Lower lobe of right lung (tissue), 2 donors: ENCODE measurements at regions not wholly inside any gene's neighbourhood (a gene's known extent, or its start where the extent isn't known, plus 50 kb on each side); places are given as distances from the start of the nearest gene placed in this dataset.

Experiments
- ATAC-seq, 2 donors: fragments of 200-7000 bp; cut with Tn5 transposase; one replicate each; pipeline ENCODE4 v1.9.1; 2020 to 2022; ENCODE audit warnings: mild to moderate bottlenecking in 2 of 2, moderate library complexity in 2 of 2
- DNase-seq: peaks from one replicate; pipeline ENCODE4 v3.0.0-alpha.2; 2020
- H3K27ac ChIP-seq: fragments of 200-600 bp; one replicate; pipeline ENCODE4 v1.8.0; 2022
- H3K27me3 ChIP-seq: fragments of 200-600 bp; one replicate; pipeline ENCODE4 v1.8.0; 2022; ENCODE audit warnings: low read depth
- H3K36me3 ChIP-seq: fragments of 200-600 bp; one replicate; pipeline ENCODE4 v1.8.0; 2022; ENCODE audit warnings: mild to moderate bottlenecking
- H3K4me1 ChIP-seq: fragments of 200-600 bp; one replicate; pipeline ENCODE4 v1.8.0; 2022
- H3K4me3 ChIP-seq: fragments of 200-600 bp; one replicate; pipeline ENCODE4 v1.8.0; 2022; ENCODE audit warnings: mild to moderate bottlenecking
- H3K9me3 ChIP-seq: fragments of 200-600 bp; one replicate; pipeline ENCODE4 v1.8.0; 2022
- CTCF ChIP-seq: fragments of 200-600 bp; IDR thresholded peaks from one replicate; pipeline ENCODE4 v1.8.0; 2022; ENCODE audit warnings: antibody characterized with exemption, mild to moderate bottlenecking
- intact Hi-C: fragments of 100-400 bp; cut with DNase I; formaldehyde crosslinking; loops from one replicate; pipeline ENCODE4 v1.11.0; 2022
- donor health status: DM: no; HTN: yes; CAD: no; lungs with severe emphysema.

DNA sequence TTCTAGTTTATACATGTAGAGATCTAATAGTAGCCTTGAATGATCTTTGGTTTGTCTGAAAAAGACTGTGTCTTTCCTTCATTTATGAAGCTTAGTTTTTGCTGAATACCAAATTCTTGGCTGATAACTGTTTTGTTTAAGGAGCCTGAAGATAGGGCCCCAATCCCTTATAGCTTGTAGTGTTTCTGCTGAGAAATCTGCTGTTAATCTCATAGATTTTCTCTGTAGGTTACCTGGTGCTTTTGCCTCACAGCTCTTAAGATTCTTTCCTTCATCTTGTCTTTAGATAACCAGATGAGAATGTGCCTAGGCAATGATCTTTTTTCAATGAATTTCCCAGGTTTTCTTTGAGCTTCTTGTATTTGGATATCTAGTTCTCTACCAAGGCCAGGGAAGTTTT lies 562.1 kb downstream of the XIRP2 start:
- intact Hi-C loops: no loop called here
- DNase-seq (no peak), ATAC-seq (no peak)
- Histone ChIP-seq H3K4me1 (no peaks in the 10 kb centered on the region), H3K27me3 (no peaks in the 10 kb centered on the region), H3K9me3 (peaks cover 21% of the 10 kb centered on the region), H3K27ac (no peak overlapping the region), H3K36me3 (no peaks in the 10 kb centered on the region), H3K4me3 (no peak overlapping the region)
- TF ChIP-seq CTCF: no peak

DNA sequence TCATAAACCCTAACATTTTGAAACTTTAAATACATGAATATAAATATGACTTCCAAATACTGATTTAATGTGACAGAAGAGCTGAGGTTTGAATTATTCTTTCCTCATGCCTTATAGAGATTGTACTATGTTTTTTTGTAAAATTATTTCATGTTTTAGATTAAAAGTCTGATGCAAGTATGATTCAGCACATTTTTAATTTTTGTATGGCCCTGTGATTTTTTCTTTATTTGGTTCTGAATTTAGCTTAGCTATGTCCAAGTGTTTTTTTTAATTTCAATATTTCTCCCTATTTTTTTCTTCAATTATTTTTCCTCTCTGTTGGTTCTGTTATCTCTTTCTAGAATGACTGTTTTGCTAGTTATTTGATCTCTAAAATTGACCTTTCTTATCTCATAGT lies 552.1 kb downstream of the XIRP2 start:
- Histone ChIP-seq H3K4me3 (no peak overlapping the region), H3K36me3 (no peaks in the 10 kb centered on the region), H3K4me1 (no peaks in the 10 kb centered on the region), H3K9me3 (no peaks in the 10 kb centered on the region), H3K27me3 (no peaks in the 10 kb centered on the region), H3K27ac (no peak overlapping the region)
- no peak for TF ChIP-seq CTCF
- intact Hi-C loops: no loop called here
- no peak for ATAC-seq
- no peak for DNase-seq

GRCh38 chr2:167438206-167438605 lies 549.9 kb downstream of the XIRP2 start:
- Histone ChIP-seq H3K4me1 (no peaks in the 10 kb centered on the region), H3K27me3 (no peaks in the 10 kb centered on the region), H3K27ac (no peak overlapping the region), H3K4me3 (no peak overlapping the region), H3K9me3 (no peaks in the 10 kb centered on the region), H3K36me3 (no peaks in the 10 kb centered on the region)
- TF ChIP-seq CTCF: no peak
- ATAC-seq: no peak
- DNase-seq: no peak
- intact Hi-C loops: no loop called here

GRCh38 chr2:167431949-167432348 lies 543.7 kb downstream of the XIRP2 start:
- no peak for TF ChIP-seq CTCF
- DNase-seq (no peak), ATAC-seq (no peak)
- no peaks in the 10 kb centered on the region for H3K27me3 ChIP-seq
- H3K36me3 ChIP-seq: no peaks in the 10 kb centered on the region
- intact Hi-C loops: no loop called here
- H3K4me1 ChIP-seq: no peaks in the 10 kb centered on the region
- no peak overlapping the region for H3K27ac ChIP-seq
- H3K4me3 ChIP-seq: no peak overlapping the region
- H3K9me3 ChIP-seq: no peaks in the 10 kb centered on the region

DNA sequence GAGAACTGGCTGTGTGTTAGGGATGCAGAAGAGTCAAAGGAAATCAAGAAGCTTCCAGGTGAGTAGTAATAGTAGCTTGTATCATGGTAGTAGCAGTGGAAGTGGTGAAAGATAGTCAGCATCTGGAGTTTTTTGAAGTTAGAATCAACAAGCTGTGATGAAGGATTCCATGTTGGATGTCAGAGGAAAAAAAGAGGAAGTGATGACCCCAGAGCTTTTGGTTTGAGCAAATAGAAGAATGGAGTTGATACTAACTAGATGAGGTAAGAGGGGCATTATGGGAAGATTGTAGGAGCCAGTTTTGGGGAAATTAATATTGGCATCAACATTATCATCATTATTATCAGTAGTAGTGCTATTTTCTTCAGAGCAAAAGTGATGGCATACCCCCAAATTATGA lies 542.2 kb downstream of the XIRP2 start:
- H3K27me3 ChIP-seq: no peaks in the 10 kb centered on the region
- intact Hi-C loops: no loop called here
- no peaks in the 10 kb centered on the region for H3K9me3 ChIP-seq
- TF ChIP-seq CTCF: no peak
- no peaks in the 10 kb centered on the region for H3K4me1 ChIP-seq
- H3K36me3 ChIP-seq: no peaks in the 10 kb centered on the region
- DNase-seq: no peak
- no peak for ATAC-seq
- no peak overlapping the region for H3K4me3 ChIP-seq
- H3K27ac ChIP-seq: no peak overlapping the region
